Mesenchymal stem cell (in vitro differentiated cells and primary cell): ENCODE measurements at regions not wholly inside any gene's neighbourhood (a gene's known extent, or its start where the extent isn't known, plus 50 kb on each side); places are given as distances from the start of the nearest gene placed in this dataset.

Experiments
- DNase-seq: peaks from one replicate; pipeline ENCODE4 v3.0.0-alpha.2; 2013
- H2AFZ ChIP-seq: one replicate; pipeline ENCODE4 v1.6.1; 2013; ENCODE audit warnings: low read depth, mild to moderate bottlenecking, control low read depth, inconsistent platforms, low read length, moderate library complexity
- H2AK5ac ChIP-seq: 2 replicates; pipeline ENCODE4 v1.6.1; 2013; ENCODE audit warnings: low read length, moderate library complexity, mild to moderate bottlenecking, inconsistent platforms; ENCODE audit not compliant: severe bottlenecking
- H2BK120ac ChIP-seq: one replicate; pipeline ENCODE4 v1.6.1; 2013; ENCODE audit warnings: low read depth, mild to moderate bottlenecking, inconsistent platforms, low read length, moderate library complexity
- H2BK12ac ChIP-seq, 2 experiments: one replicate each; pipeline ENCODE4 v1.6.1; 2013; ENCODE audit warnings: inconsistent platforms in 2 of 2, low read length in 2 of 2, mild to moderate bottlenecking in 2 of 2, moderate library complexity in 2 of 2, control low read depth in 1 of 2
- H2BK15ac ChIP-seq: one replicate; pipeline ENCODE4 v1.6.1; 2013; ENCODE audit warnings: mild to moderate bottlenecking, low read depth, inconsistent platforms; ENCODE audit not compliant: poor library complexity, severe bottlenecking
- H2BK5ac ChIP-seq: 2 replicates; pipeline ENCODE4 v1.6.1; 2013; ENCODE audit warnings: low read depth, mild to moderate bottlenecking, low read length, control low read depth, inconsistent platforms; ENCODE audit not compliant: poor library complexity, severe bottlenecking
- H3K14ac ChIP-seq, 2 experiments: one replicate each; pipeline ENCODE4 v1.6.1; 2013; ENCODE audit warnings: inconsistent platforms in 2 of 2, low read length in 2 of 2, control low read depth in 1 of 2, mild to moderate bottlenecking in 1 of 2, moderate library complexity in 1 of 2
- H3K18ac ChIP-seq, 2 experiments: one replicate each; pipeline ENCODE4 v1.6.1; 2013; ENCODE audit warnings: inconsistent platforms in 2 of 2, low read length in 2 of 2, control low read depth in 1 of 2, low read depth in 1 of 2, mild to moderate bottlenecking in 1 of 2
- H3K23ac ChIP-seq, 2 experiments: one replicate each; pipeline ENCODE4 v1.6.1; 2013; ENCODE audit warnings: inconsistent platforms in 2 of 2, low read length in 2 of 2, mild to moderate bottlenecking in 2 of 2, moderate library complexity in 2 of 2, control low read depth in 1 of 2
- H3K27ac ChIP-seq: 2 replicates; pipeline ENCODE4 v1.5.1; 2013; ENCODE audit warnings: mild to moderate bottlenecking, moderate library complexity, low read length, control low read depth, inconsistent platforms; ENCODE audit not compliant: poor library complexity, severe bottlenecking
- H3K27me3 ChIP-seq, 2 experiments: 2 replicates each; pipeline versions ENCODE4 v1.6.1 to v1.7.0; 2013; ENCODE audit warnings: low read length in 2 of 2, mild to moderate bottlenecking in 2 of 2, moderate library complexity in 2 of 2, control low read depth in 1 of 2, inconsistent platforms in 1 of 2; ENCODE audit not compliant: control insufficient read depth in 1 of 2, insufficient read depth in 1 of 2
- H3K36me3 ChIP-seq, 2 experiments: 2 replicates each; pipeline versions ENCODE4 v1.6.1 to v1.7.0; 2013; ENCODE audit warnings: low read length in 2 of 2, control low read depth in 1 of 2, inconsistent platforms in 1 of 2, low read depth in 1 of 2, mild to moderate bottlenecking in 1 of 2; ENCODE audit not compliant: insufficient read depth in 2 of 2, control insufficient read depth in 1 of 2
- H3K4ac ChIP-seq, 2 experiments: one replicate each; pipeline ENCODE4 v1.6.1; 2013; ENCODE audit warnings: inconsistent platforms in 2 of 2, low read length in 2 of 2, mild to moderate bottlenecking in 2 of 2, moderate library complexity in 2 of 2, control low read depth in 1 of 2, low read depth in 1 of 2
- H3K4me1 ChIP-seq: 2 replicates; pipeline ENCODE4 v1.6.1; 2013; ENCODE audit warnings: low read depth, low read length, control low read depth; ENCODE audit not compliant: control insufficient read depth, insufficient read depth
- H3K4me2 ChIP-seq: 2 replicates; pipeline ENCODE4 v1.6.1; 2013; ENCODE audit warnings: low read length, mild to moderate bottlenecking, inconsistent platforms; ENCODE audit not compliant: poor library complexity, severe bottlenecking
- H3K4me3 ChIP-seq, 2 experiments: 2 replicates each; pipeline versions ENCODE4 v1.5.1 to v1.7.0; 2013; ENCODE audit warnings: low read length in 2 of 2, mild to moderate bottlenecking in 2 of 2, control low read depth in 1 of 2, low read depth in 1 of 2; ENCODE audit not compliant: insufficient read depth in 1 of 2
- H3K79me1 ChIP-seq: replicated peaks from 2 replicates; pipeline ENCODE4 v1.6.1; 2013; ENCODE audit warnings: mild to moderate bottlenecking, control low read depth, low read length, inconsistent platforms; ENCODE audit not compliant: poor library complexity, severe bottlenecking
- H3K9ac ChIP-seq: 2 replicates; pipeline ENCODE4 v1.7.0; 2013; ENCODE audit warnings: mild to moderate bottlenecking, low read length, moderate library complexity
- H3K9me3 ChIP-seq: 2 replicates; pipeline ENCODE4 v1.7.0; 2013; ENCODE audit warnings: mild to moderate bottlenecking, low read length; ENCODE audit not compliant: control insufficient read depth
- H4K8ac ChIP-seq: one replicate; pipeline ENCODE4 v1.6.1; 2013; ENCODE audit warnings: inconsistent platforms, mild to moderate bottlenecking, low read length, moderate library complexity
- H4K91ac ChIP-seq: one replicate; pipeline ENCODE4 v1.6.1; 2013; ENCODE audit warnings: mild to moderate bottlenecking, low read length, inconsistent platforms
- WGBS: methylation state at CpG from one replicate; pipeline ENCODE4 v1.1.7; 2013; ENCODE audit warnings: mixed read lengths; 5-methylcytosine and 5-hydroxymethylcytosine counted together

DNA sequence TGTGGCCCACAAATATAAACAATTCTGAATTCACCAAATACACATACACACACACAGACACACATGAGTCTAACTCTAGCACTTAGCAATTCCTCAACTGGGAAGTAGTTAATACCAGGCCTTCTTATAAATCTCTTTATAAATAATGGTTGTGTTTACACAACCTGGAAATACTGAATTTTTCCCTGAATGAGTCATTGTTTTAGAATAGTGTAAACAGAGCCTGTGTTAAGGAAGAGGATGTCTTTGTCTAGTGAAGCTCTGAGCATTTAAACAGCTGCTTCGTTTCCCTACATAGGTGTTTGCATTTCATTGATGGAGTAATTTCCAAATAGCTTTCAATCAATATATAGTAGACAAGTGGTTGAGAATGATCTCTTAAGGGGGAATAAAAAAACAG lies 218.8 kb downstream of the BTG1 start:
- no peak overlapping the region for H3K4me2 ChIP-seq
- H3K4ac ChIP-seq, result no peak overlapping the region
- no peaks in the 10 kb centered on the region for H3K4me1 ChIP-seq
- H2AFZ ChIP-seq, result no peak overlapping the region
- H4K91ac ChIP-seq, result no peak overlapping the region
- H3K18ac ChIP-seq, result no peak overlapping the region
- no peak overlapping the region for H2BK5ac ChIP-seq
- no peak overlapping the region for H3K9ac ChIP-seq
- no peak overlapping the region for H3K4me3 ChIP-seq
- no peak overlapping the region for H4K8ac ChIP-seq
- DNase-seq, result peak; percentile 92
- H2AK5ac ChIP-seq, result no peak overlapping the region
- H2BK12ac ChIP-seq, result no peak overlapping the region
- no CpG with 5 or more reads among the region's 1 CpG for WGBS
- H2BK120ac ChIP-seq, result no peak overlapping the region
- H3K27ac ChIP-seq, result no peak overlapping the region
- no peak overlapping the region for H3K23ac ChIP-seq
- no peaks in the 10 kb centered on the region for H3K79me1 ChIP-seq
- H3K9me3 ChIP-seq, result no peaks in the 10 kb centered on the region
- no peak overlapping the region for H2BK15ac ChIP-seq
- H3K36me3 ChIP-seq, result no peaks in the 10 kb centered on the region
- no peak overlapping the region for H3K14ac ChIP-seq
- no peaks in the 10 kb centered on the region for H3K27me3 ChIP-seq

DNA sequence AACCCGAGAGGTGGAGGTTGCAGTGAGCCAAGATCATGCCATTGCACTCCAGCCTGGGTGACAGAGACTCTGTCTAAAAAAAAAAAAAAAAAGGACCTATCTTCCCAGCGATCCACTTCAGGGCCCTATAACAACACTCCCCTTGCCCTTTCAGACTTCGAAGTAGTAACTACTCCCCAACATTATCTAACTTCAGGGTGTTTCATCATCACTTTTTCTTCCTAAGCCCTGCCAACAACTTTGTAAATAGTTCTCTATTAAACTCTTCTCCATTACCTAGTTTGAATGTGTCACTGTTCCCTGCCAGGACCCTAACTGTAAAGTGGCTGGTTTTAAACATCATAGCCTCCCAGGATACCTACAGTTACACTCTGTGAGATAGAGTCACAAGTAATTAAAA lies 220.8 kb downstream of the BTG1 start:
- H2BK15ac ChIP-seq, result no peak overlapping the region
- H2BK5ac ChIP-seq, result no peak overlapping the region
- no peak overlapping the region for H4K91ac ChIP-seq
- H3K23ac ChIP-seq, result no peak overlapping the region
- no peak overlapping the region for H3K4ac ChIP-seq
- H2AFZ ChIP-seq, result no peak overlapping the region
- DNase-seq, result no peak
- H3K4me2 ChIP-seq, result no peak overlapping the region
- no peaks in the 10 kb centered on the region for H3K4me1 ChIP-seq
- over 99% methylated on average over 3 of the region's 3 CpGs for WGBS
- no peak overlapping the region for H3K14ac ChIP-seq
- H3K27ac ChIP-seq, result no peak overlapping the region
- no peak overlapping the region for H4K8ac ChIP-seq
- no peaks in the 10 kb centered on the region for H3K36me3 ChIP-seq
- no peaks in the 10 kb centered on the region for H3K79me1 ChIP-seq
- no peak overlapping the region for H3K18ac ChIP-seq
- H3K4me3 ChIP-seq, result no peak overlapping the region
- H2AK5ac ChIP-seq, result no peak overlapping the region
- no peak overlapping the region for H3K9ac ChIP-seq
- no peak overlapping the region for H2BK120ac ChIP-seq
- H3K9me3 ChIP-seq, result no peaks in the 10 kb centered on the region
- no peaks in the 10 kb centered on the region for H3K27me3 ChIP-seq
- H2BK12ac ChIP-seq, result no peak overlapping the region

DNA sequence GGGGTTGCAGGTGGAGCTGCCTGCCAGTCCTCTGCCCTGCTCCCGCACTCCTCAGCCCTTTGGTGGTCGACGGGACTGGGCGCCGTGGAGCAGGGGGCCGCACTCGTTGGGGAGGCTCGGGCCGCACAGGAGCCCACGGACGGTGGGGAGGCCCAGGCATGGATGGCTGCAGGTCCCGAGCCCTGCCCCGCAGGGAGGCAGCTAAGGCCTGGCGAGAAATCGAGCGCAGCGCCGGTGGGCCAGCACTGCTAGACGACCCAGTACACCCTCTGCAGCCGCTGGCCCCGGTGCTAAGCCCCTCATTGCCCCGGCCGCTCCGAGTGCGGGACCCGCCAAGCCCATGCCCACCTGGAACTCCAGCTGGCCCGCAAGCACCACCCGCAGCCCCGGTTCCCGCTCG lies 221.8 kb downstream of the BTG1 start:
- H3K4me1 ChIP-seq, result no peaks in the 10 kb centered on the region
- no peaks in the 10 kb centered on the region for H3K9me3 ChIP-seq
- H4K91ac ChIP-seq, result peak overlapping the region; percentile 83
- H3K27me3 ChIP-seq, result no peaks in the 10 kb centered on the region
- no peaks in the 10 kb centered on the region for H3K36me3 ChIP-seq
- H4K8ac ChIP-seq, result no peak overlapping the region
- H3K18ac ChIP-seq, result peak overlapping the region in 1 of 2 experiments; percentile 28
- no peak overlapping the region for H2AFZ ChIP-seq
- no peak overlapping the region for H3K4me3 ChIP-seq
- no peak for DNase-seq
- peak overlapping the region; percentile 60 for H2BK15ac ChIP-seq
- H3K4ac ChIP-seq, result no peak overlapping the region
- H3K4me2 ChIP-seq, result no peak overlapping the region
- no peaks in the 10 kb centered on the region for H3K79me1 ChIP-seq
- no peak overlapping the region for H2BK120ac ChIP-seq
- H2BK12ac ChIP-seq, result peak overlapping the region in 1 of 2 experiments; percentile 88
- peak overlapping the region in 1 of 2 experiments; percentile 1 for H3K14ac ChIP-seq
- H3K23ac ChIP-seq, result no peak overlapping the region
- H3K9ac ChIP-seq, result no peak overlapping the region
- no peak overlapping the region for H3K27ac ChIP-seq
- WGBS, result 99% methylated on average over 31 of the region's 31 CpGs
- H2BK5ac ChIP-seq, result no peak overlapping the region
- no peak overlapping the region for H2AK5ac ChIP-seq

DNA sequence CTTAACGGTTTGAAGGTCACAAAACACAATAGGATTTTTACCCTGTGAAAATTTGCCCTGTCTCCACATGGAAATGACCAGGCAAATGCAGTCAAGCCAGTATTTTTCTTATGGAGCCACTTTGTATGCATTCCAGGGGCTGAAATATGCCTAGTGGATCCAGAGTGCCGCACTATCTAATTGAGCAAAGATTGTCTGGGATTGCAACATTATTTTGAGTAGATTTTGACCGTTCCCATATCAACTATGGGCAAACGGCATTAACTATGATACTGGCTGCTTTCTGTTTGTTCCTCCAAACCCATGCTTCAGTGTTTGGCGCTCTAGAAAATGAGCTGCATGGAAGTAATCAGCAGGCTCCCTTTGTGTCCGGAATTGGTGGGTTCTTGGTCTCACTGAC lies 223.0 kb downstream of the BTG1 start:
- Histone ChIP-seq H2BK120ac (no peak overlapping the region), H3K4me3 (no peak overlapping the region), H3K27me3 (no peaks in the 10 kb centered on the region), H3K9ac (no peak overlapping the region), H3K4ac (no peak overlapping the region), H2BK5ac (no peak overlapping the region), H3K9me3 (no peaks in the 10 kb centered on the region), H4K8ac (no peak overlapping the region), H3K79me1 (no peaks in the 10 kb centered on the region), H2AK5ac (no peak overlapping the region), H3K18ac (no peak overlapping the region), H3K14ac (no peak overlapping the region), H3K27ac (no peak overlapping the region), H4K91ac (no peak overlapping the region), H2BK12ac (peak overlapping the region in 1 of 2 experiments; percentile 77), H3K4me2 (no peak overlapping the region), H3K23ac (no peak overlapping the region), H2AFZ (no peak overlapping the region), H2BK15ac (no peak overlapping the region), H3K4me1 (no peaks in the 10 kb centered on the region), H3K36me3 (no peaks in the 10 kb centered on the region)
- WGBS, result 97% methylated on average over 6 of the region's 6 CpGs
- DNase-seq, result peak; percentile 47
